ENCODE measurements at regions not wholly inside any gene's neighbourhood (a gene's known extent, or its start where the extent isn't known, plus 50 kb on each side); places are given as distances from the start of the nearest gene placed in this dataset.

DNA sequence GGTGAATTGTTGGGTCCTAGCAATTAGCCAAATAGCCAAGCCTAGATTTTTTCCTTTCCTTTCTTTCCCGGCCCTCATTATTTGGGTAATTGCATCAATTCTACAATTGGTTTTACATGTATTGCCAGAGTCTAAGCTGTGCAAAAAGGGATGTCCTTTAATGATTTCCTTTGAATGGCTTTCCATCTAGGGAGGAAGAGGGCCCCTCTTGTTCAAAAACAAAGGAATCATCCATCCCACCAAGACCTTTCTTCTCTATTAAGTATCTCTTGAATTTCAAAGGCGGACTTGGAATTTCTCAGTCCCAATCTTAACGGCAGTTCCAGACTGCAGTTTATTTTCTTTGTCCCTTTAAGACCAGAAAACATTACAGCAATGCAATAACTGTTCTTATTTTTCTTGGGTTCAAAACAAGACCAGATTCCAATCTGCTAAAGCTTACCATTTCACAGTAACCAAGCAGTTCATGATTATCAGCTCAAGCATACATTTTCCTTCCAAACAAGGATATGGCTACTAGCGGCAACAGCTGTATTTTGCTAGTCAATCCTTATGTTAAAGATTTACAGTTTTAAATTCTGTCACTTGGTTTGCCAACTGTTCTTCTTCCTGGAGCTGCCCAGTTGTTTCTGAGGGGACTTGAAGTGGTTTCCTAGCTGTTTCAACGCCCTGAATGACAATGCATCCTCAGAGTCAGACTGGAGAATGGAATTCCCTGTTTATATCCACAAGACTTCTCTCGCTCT, 91.4 kb upstream of the LRIG1 start:
- intact Hi-C loops (cut with micrococcal nuclease; ENCODE audit: unreplicated experiment) = no loop called here
- no peaks in the 10 kb centered on the region for H3K27me3 Mint-ChIP-seq (ENCODE audit: insufficient read depth, unreplicated experiment)
- H3K4me3 ChIP-seq (ENCODE audit: low read depth, low read length) = no peak overlapping the region
- POLR2A ChIA-PET = no interaction called here
- no peaks in the 10 kb centered on the region for H3K36me3 Mint-ChIP-seq (ENCODE audit: insufficient read depth, unreplicated experiment)
- H3K9me3 Mint-ChIP-seq (ENCODE audit: unreplicated experiment) = no peaks in the 10 kb centered on the region
- H3K27me3 ChIP-seq (replicated peaks; ENCODE audit: control insufficient read depth, insufficient read depth, low read length) = no peaks in the 10 kb centered on the region
- no TSS peak for BruUV-seq (replicated peaks)
- H3K4me1 Mint-ChIP-seq (ENCODE audit: low read depth, unreplicated experiment) = peaks cover 6% of the 10 kb centered on the region
- no peak for TF ChIP-seq CTCF (IDR thresholded peaks at IDR 0.05; ENCODE audit: insufficient read depth in 1 of 2, low read depth in 1 of 2, low read length in 1 of 2, severe bottlenecking in 1 of 2, unreplicated experiment in 1 of 2)
- peaks cover 7% of the 10 kb centered on the region for H3K4me1 ChIP-seq
- H3K4me3 Mint-ChIP-seq (ENCODE audit: unreplicated experiment) = no peak overlapping the region
- H3K36me3 ChIP-seq (ENCODE audit: control insufficient read depth, insufficient read depth, low read length) = no peaks in the 10 kb centered on the region
- DNase-seq = no peak
- CTCF ChIA-PET = no interaction called here
- H3K9me3 ChIP-seq = no peaks in the 10 kb centered on the region
- H3K27ac Mint-ChIP-seq (ENCODE audit: unreplicated experiment) = no peak overlapping the region

DNA sequence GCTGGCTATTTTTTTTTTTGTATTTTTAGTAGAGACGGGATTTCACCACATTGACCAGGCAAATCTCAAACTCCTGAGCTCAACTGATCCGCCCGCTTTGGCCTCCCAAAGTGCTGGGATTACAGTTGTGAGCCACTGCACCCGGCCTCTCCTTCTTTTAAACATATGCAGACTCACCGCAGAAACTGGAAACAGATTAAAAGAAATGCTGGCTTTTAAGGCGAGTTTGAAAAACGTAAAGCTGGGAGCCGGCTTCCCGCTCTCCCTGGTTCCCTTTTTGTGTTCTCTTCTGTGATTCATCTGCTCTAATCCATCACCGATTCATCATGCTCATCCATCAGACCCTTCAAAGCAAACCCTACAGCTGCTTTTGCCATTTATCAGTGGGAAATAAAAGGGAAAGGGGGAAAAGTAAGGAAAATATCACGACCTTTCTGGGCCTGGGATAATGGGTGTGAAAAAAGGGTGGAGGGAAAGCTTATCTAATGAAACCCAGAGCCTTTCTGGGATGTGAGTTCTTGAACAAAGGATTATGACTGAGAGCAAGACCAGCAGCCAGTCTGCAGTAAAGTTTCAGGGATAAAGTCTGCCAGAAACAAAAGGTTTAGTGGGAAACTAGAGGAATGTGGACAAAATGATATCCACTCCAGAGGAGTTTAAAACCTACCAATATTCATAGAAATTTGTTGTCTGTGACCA, 92.3 kb upstream of the LRIG1 start:
- no peaks in the 10 kb centered on the region for H3K27me3 ChIP-seq (replicated peaks; ENCODE audit: control insufficient read depth, insufficient read depth, low read length)
- POLR2A ChIA-PET = no interaction called here
- H3K27ac Mint-ChIP-seq (ENCODE audit: unreplicated experiment) = no peak overlapping the region
- H3K9me3 ChIP-seq = no peaks in the 10 kb centered on the region
- peaks cover 6% of the 10 kb centered on the region for H3K4me1 Mint-ChIP-seq (ENCODE audit: low read depth, unreplicated experiment)
- H3K4me1 ChIP-seq = peaks cover 7% of the 10 kb centered on the region
- no peaks in the 10 kb centered on the region for H3K36me3 ChIP-seq (ENCODE audit: control insufficient read depth, insufficient read depth, low read length)
- H3K4me3 Mint-ChIP-seq (ENCODE audit: unreplicated experiment) = no peak overlapping the region
- no peaks in the 10 kb centered on the region for H3K36me3 Mint-ChIP-seq (ENCODE audit: insufficient read depth, unreplicated experiment)
- TF ChIP-seq CTCF (IDR thresholded peaks at IDR 0.05; ENCODE audit: insufficient read depth in 1 of 2, low read depth in 1 of 2, low read length in 1 of 2, severe bottlenecking in 1 of 2, unreplicated experiment in 1 of 2) = no peak
- intact Hi-C loops (cut with micrococcal nuclease; ENCODE audit: unreplicated experiment) = no loop called here
- H3K4me3 ChIP-seq (ENCODE audit: low read depth, low read length) = no peak overlapping the region
- no peaks in the 10 kb centered on the region for H3K9me3 Mint-ChIP-seq (ENCODE audit: unreplicated experiment)
- CTCF ChIA-PET = no interaction called here
- no peaks in the 10 kb centered on the region for H3K27me3 Mint-ChIP-seq (ENCODE audit: insufficient read depth, unreplicated experiment)
- DNase-seq = no peak
- no TSS peak for BruUV-seq (replicated peaks)

- Histone ChIP-seq H3K9me3 (no peaks in the 10 kb centered on the region), H3K36me3 (ENCODE audit: control insufficient read depth, insufficient read depth, low read length) (no peaks in the 10 kb centered on the region), H3K27me3 (replicated peaks; ENCODE audit: control insufficient read depth, insufficient read depth, low read length) (no peaks in the 10 kb centered on the region), H3K4me1 (peaks cover 7% of the 10 kb centered on the region), H3K4me3 (ENCODE audit: low read depth, low read length) (no peak overlapping the region)
- H3K27ac Mint-ChIP-seq (ENCODE audit: unreplicated experiment) = no peak overlapping the region
- H3K4me1 Mint-ChIP-seq (ENCODE audit: low read depth, unreplicated experiment) = peaks cover 6% of the 10 kb centered on the region
- ChIA-PET POLR2A (no interaction called here), CTCF (interaction anchor here (1.2 kb wide), 1 partner anchor 125 kb away, joined by 4 read pairs; no protein-coding TSS in a partner anchor)
- no peak for TF ChIP-seq CTCF (IDR thresholded peaks at IDR 0.05; ENCODE audit: insufficient read depth in 1 of 2, low read depth in 1 of 2, low read length in 1 of 2, severe bottlenecking in 1 of 2, unreplicated experiment in 1 of 2)
- no peaks in the 10 kb centered on the region for H3K9me3 Mint-ChIP-seq (ENCODE audit: unreplicated experiment)
- no peaks in the 10 kb centered on the region for H3K27me3 Mint-ChIP-seq (ENCODE audit: insufficient read depth, unreplicated experiment)
- H3K36me3 Mint-ChIP-seq (ENCODE audit: insufficient read depth, unreplicated experiment) = no peaks in the 10 kb centered on the region
- DNase-seq = peak in 1 of 2 experiments; percentile 21
- no peak overlapping the region for H3K4me3 Mint-ChIP-seq (ENCODE audit: unreplicated experiment)
- no TSS peak for BruUV-seq (replicated peaks)
- intact Hi-C loops (cut with micrococcal nuclease; ENCODE audit: unreplicated experiment) = no loop called here
Measured at GRCh38 chr3:66593978-66594377, 93.2 kb upstream of the LRIG1 start.
